ENCODE measurements at regions not wholly inside any gene's neighbourhood (a gene's known extent, or its start where the extent isn't known, plus 50 kb on each side); places are given as distances from the start of the nearest gene placed in this dataset.

GRCh38 chr14:99095369-99095768, 176.6 kb downstream of the BCL11B start:
- no peak for DNase-seq (ENCODE audit: low read depth)

- no peak for DNase-seq (ENCODE audit: low read depth)
Observed at GRCh38 chr14:99098199-99098598, 173.8 kb downstream of the BCL11B start.

- DNase-seq (ENCODE audit: low read depth): no peak
Observed at GRCh38 chr14:99099051-99099787, 172.8 kb downstream of the BCL11B start.

GRCh38 chr14:99100497-99101270, 171.3 kb downstream of the BCL11B start:
- no peak for DNase-seq (ENCODE audit: low read depth)

- DNase-seq (ENCODE audit: low read depth): no peak
Observed at GRCh38 chr14:99101855-99102461, 170.0 kb downstream of the BCL11B start.

- no peak for DNase-seq (ENCODE audit: low read depth)
Observed at GRCh38 chr14:99116741-99117295, 155.2 kb downstream of the BCL11B start.

GRCh38 chr14:99117671-99118045, 154.3 kb downstream of the BCL11B start:
- DNase-seq (ENCODE audit: low read depth): no peak

- no peak for DNase-seq (ENCODE audit: low read depth)
Observed at GRCh38 chr14:99118046-99118721, 153.8 kb downstream of the BCL11B start.

GRCh38 chr14:99118946-99119345, 153.1 kb downstream of the BCL11B start:
- no peak for DNase-seq (ENCODE audit: low read depth)

Measured in T-helper 22 cell (primary cell).